ENCODE measurements at regions not wholly inside any gene's neighbourhood (a gene's known extent, or its start where the extent isn't known, plus 50 kb on each side); places are given as distances from the start of the nearest gene placed in this dataset.

- ATAC-seq: no peak
- Mint-ChIP-seq H3K27me3 (no peaks in the 10 kb centered on the region), H3K36me3 (ENCODE audit: low read depth) (no peaks in the 10 kb centered on the region), H3K4me1 (ENCODE audit: low read depth) (no peaks in the 10 kb centered on the region), H3K4me3 (no peak overlapping the region), H3K9me3 (peaks cover 10% of the 10 kb centered on the region), H3K27ac (no peak overlapping the region)
- TF ChIP-seq CTCF (IDR thresholded peaks at IDR 0.05): no peak
- DNase-seq: no peak
- CTCF ChIA-PET: no interaction called here
- intact Hi-C loops (cut with micrococcal nuclease): no loop called here
- POLR2A ChIA-PET: no interaction called here
These were observed 980.1 kb downstream of the FSTL5 start for GRCh38 chr4:161183729-161184128.

GRCh38 chr4:161182913-161183312 lies 980.9 kb downstream of the FSTL5 start:
- Mint-ChIP-seq H3K36me3 (ENCODE audit: low read depth) (no peaks in the 10 kb centered on the region), H3K9me3 (peaks cover 10% of the 10 kb centered on the region), H3K27ac (no peak overlapping the region), H3K27me3 (no peaks in the 10 kb centered on the region), H3K4me3 (no peak overlapping the region), H3K4me1 (ENCODE audit: low read depth) (no peaks in the 10 kb centered on the region)
- ATAC-seq: no peak
- intact Hi-C loops (cut with micrococcal nuclease): no loop called here
- ChIA-PET POLR2A (no interaction called here), CTCF (no interaction called here)
- TF ChIP-seq CTCF (IDR thresholded peaks at IDR 0.05): no peak
- DNase-seq: no peak

GRCh38 chr4:161178310-161178709 lies 985.5 kb downstream of the FSTL5 start:
- no peaks in the 10 kb centered on the region for H3K36me3 Mint-ChIP-seq (ENCODE audit: low read depth)
- ChIA-PET POLR2A (no interaction called here), CTCF (no interaction called here)
- ATAC-seq: no peak
- H3K4me1 Mint-ChIP-seq (ENCODE audit: low read depth): no peaks in the 10 kb centered on the region
- no peaks in the 10 kb centered on the region for H3K27me3 Mint-ChIP-seq
- no peak overlapping the region for H3K4me3 Mint-ChIP-seq
- no peak overlapping the region for H3K27ac Mint-ChIP-seq
- H3K9me3 Mint-ChIP-seq: peaks cover 5% of the 10 kb centered on the region
- no peak for DNase-seq
- TF ChIP-seq CTCF (IDR thresholded peaks at IDR 0.05): no peak
- intact Hi-C loops (cut with micrococcal nuclease): no loop called here

- ChIA-PET POLR2A (no interaction called here), CTCF (no interaction called here)
- Mint-ChIP-seq H3K27ac (no peak overlapping the region), H3K27me3 (no peaks in the 10 kb centered on the region), H3K36me3 (ENCODE audit: low read depth) (no peaks in the 10 kb centered on the region), H3K4me1 (ENCODE audit: low read depth) (no peaks in the 10 kb centered on the region), H3K9me3 (peaks cover 2% of the 10 kb centered on the region), H3K4me3 (no peak overlapping the region)
- DNase-seq (no peak), ATAC-seq (no peak)
- intact Hi-C loops (cut with micrococcal nuclease): no loop called here
- TF ChIP-seq CTCF (IDR thresholded peaks at IDR 0.05): no peak
These were observed 991.3 kb downstream of the FSTL5 start for GRCh38 chr4:161172396-161173026.

GRCh38 chr4:161167539-161167938 lies 996.3 kb downstream of the FSTL5 start:
- Mint-ChIP-seq H3K4me3 (no peak overlapping the region), H3K9me3 (peaks cover 2% of the 10 kb centered on the region), H3K36me3 (ENCODE audit: low read depth) (no peaks in the 10 kb centered on the region), H3K4me1 (ENCODE audit: low read depth) (no peaks in the 10 kb centered on the region), H3K27ac (no peak overlapping the region), H3K27me3 (no peaks in the 10 kb centered on the region)
- DNase-seq (no peak), ATAC-seq (no peak)
- intact Hi-C loops (cut with micrococcal nuclease): no loop called here
- POLR2A ChIA-PET: no interaction called here
- CTCF ChIA-PET: no interaction called here
- TF ChIP-seq CTCF (IDR thresholded peaks at IDR 0.05): no peak
